ENCODE measurements at regions not wholly inside any gene's neighbourhood (a gene's known extent, or its start where the extent isn't known, plus 50 kb on each side); places are given as distances from the start of the nearest gene placed in this dataset.

DNA sequence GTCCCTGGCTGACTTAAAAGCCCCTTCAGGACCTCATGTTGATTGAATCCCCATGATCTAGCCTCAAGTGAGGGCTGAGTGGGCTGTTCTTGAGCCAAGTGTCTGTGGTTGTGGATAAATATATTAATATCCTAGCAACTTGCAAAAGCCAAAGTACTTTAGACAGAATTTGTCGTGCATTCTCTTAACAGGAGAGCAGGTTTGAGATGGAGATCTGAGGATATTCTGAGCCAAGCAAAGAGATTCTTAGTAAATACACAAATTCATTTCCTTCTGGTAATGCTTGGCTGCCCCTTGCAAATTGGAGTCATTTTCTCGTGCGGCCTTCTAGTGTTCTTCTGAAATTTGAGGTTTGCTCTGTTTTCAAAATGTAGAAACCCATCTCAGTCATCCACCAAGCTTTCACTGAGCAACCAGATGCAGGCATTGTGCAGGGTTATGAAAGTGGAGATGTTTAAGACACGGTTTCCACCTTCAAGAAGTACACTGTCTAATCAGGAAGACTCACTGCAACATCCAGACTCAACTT is 242.1 kb upstream of the JUN start:
- DNase-seq (ENCODE audit: low spot score), result no peak

DNA sequence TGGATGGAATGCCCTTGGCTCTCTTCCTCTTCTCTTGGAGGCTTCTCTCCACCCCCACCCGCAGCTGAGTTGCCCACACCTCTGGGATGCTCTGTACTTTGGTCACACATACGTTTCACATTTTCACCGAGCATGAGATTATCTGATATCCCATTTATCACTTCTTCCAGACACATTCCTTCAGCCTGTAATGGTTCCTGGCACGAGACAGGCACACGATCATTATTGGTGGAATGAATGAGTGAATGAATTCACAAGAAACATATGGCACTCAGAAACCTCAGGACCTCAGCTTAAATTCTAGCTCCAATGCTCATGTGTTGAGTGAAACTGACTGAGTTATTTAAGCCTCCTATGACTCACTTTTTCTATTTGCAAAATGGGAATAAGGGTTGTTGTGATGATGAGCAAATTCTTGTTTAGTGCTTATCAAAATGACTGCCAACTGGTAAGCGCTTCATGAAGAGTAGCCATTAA is 242.7 kb upstream of the JUN start:
- no peak for DNase-seq (ENCODE audit: low spot score)

DNA sequence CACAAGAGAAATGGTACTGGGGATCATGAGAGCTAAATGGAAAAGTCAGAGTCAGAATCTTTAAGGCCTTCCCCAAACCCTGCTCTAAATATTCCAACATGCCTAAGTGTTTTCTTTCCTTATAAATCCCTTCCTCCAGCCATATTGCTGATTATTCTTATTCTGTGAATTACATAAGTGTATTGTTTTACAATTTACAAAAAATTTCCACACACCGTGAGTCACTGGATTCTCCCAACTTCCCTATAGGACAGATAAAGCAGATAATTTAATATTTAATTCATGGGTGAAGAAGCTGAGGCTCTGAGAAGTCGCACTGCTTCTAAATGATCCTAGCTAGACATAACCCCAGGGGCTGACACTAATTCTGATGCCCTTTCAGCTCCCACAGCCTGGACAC is 243.3 kb upstream of the JUN start:
- no peak for DNase-seq (ENCODE audit: low spot score)

DNA sequence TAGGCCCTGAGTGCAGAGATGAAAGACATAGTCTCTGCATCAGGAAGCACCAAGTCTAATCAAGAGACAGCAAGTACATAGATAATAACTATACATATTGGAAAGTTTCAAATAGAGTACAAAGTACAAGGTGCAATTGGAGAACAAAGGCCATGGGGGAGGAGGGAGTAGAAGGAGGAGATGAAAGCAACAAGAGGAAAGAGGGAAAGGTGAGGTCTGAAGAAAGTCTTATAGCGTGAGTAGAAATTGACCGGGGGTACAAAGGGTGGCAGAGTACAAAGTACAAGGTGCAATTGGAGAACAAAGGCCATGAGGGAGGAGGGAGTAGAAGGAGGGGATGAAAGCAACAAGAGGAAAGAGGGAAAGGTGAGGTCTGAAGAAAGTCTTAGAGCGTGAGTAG is 244.2 kb upstream of the JUN start:
- DNase-seq (ENCODE audit: low spot score), result no peak

DNA sequence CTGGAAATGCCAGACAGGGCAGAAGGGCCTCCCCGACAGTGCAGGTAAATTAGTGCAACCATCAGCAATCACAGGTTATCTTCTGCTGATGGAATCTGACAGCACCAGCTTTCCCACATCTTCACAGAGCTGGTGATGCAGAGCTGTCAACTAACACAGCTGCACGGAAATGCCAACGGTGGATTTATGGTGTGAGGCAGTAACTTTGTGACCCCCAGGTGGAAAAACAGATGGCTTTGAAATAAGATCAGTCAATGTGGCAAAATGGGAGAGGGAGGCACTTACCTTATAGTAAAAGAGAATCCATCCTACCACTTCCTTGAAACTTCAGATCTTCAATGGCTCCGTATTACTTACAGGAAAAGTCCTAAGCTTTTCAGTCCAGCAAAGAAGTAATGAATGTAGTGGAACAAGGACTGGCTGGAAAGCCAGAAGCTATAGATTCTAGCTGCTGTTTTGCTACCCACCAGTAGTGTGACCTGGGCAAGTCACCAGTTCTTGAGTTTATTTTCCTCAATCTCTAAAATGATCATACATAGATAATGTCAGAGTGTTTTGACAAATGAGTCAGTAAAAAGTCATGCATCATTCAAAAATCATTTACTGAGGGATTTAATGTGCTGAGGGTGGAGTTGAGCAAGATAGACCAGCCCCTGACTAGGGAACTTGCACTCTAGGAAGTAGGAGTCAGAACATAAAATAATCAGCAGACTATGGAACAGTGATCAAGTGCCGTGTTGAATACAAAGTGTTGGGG is 245.7 kb upstream of the JUN start:
- DNase-seq (ENCODE audit: low spot score), result no peak

DNA sequence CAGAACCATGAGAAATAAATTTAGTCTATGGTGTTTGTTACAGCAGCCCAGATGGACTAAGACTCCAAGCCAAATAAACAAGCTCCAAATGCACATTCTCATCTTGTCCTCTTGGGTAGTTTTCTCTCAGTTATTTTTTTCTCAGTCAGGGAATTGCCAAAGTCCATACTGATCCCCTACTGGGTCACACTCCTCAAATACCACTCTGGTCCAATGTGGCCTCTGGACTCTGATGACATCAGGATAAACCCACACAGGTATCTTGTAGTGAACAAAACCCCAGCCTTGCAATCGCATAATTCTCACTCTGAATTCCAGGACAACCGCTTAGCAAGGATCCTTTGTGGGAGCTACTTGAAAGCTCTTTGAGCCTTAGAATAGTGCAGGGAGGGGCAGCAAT is 248.4 kb upstream of the JUN start:
- DNase-seq (ENCODE audit: low spot score), result no peak

DNA sequence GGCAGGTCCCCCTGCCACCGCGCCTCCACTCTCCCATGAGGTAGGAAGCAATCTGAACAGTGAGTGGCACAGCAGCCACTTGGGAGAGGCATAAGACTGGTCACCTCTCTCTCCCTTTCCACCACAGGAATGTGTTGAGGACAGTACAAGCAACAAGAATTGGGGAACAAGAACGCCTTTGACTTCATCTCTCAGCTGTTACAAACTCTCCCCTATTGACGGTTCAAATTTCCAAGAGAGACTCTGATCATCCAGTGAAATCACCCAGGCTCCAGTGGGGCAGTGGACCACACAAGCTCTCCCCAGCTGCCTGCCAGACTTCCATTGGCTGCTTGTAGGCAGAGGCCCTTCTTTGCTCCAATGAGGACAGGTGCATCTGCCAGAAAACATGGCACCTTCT is 249.9 kb upstream of the JUN start:
- DNase-seq (ENCODE audit: low spot score), result no peak

DNA sequence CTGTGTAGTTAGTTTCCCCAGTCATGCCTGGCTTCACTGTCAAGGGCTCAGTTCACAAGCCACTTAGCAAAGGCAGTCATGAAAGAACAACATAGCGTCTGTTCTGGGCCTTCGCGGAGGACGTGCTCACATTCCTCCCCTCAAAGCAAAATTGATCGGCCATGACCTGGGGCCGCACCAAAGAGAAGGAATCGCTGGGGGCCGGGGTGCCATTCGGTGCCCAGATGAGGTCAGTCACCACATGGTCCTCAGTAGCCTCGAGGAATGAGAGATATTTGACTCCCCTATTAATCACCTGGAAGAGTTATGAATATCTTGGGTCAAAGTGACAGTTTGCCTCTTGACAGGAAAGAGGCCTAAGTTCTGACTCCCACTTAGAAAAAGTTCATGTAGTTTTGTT is 251.1 kb upstream of the JUN start:
- DNase-seq (ENCODE audit: low spot score), result no peak

DNA sequence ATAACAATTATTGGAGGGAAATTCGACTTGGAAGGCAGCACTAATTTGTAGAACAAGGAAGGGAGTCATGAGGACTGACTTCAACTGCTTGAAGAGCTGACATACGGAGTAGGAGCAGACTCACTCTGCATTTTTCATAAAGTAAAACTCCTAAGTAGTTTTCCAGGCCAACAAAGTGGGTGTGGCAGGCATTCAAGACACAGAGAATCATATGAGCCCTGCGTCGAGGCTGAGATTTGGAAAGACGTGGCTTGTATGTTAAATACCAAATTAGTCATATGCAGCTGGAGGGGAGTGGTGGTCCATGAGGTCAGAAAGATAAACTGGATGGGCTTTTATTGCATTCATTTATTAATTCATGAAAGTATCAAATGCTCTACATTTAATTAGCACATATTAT is 255.7 kb upstream of the JUN start:
- no peak for DNase-seq (ENCODE audit: low spot score)

DNA sequence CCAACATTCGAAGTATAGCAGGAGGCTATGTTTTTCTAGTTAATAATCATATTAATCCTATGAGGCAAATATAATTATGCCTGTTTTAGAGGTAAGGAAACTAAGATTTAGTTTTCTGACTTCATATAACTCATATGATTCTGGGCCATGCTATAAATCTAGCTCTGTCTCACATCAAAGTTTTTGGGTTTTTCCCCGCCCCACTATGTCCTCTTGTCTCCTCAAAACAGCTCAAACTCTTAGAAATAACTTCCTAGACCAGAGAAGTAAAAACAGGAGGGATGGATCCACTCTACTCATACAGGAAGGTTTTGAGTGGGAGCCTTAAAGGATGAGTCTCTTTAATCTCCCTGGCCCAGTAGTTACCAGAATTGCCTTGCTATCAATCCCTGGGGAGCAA is 256.4 kb upstream of the FGGY start:
- no peak for DNase-seq (ENCODE audit: low spot score)

DNA sequence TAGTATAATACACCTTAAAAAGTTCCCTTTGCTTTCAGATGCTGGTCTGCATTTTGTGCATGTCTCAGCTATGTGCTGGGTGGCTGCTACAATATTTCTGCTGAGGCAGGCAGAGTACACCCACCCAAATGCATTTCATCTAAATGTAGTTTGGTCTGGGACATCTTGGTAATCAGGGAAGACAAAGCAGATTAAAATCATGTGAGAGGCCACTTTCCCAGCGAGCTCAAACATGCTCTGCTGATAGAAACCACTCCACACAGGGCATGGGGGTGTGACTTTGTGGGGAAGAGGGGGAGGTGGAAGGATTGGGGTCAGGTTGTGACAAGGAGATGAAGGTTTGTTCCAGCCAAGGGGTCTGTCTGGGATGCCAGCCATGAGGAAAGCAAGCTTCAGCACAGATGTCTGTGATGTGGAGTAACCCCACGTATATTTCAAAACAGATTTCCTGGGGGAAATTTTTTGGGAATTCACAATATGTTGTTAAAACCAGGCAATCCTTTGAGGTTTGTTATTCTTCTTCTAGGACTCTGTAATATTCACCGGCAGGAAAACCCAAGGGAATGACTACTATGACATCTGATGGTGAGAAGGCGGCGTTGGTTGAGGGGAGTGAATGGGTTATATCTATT is 255.1 kb upstream of the FGGY start:
- no peak for DNase-seq (ENCODE audit: low spot score)

DNA sequence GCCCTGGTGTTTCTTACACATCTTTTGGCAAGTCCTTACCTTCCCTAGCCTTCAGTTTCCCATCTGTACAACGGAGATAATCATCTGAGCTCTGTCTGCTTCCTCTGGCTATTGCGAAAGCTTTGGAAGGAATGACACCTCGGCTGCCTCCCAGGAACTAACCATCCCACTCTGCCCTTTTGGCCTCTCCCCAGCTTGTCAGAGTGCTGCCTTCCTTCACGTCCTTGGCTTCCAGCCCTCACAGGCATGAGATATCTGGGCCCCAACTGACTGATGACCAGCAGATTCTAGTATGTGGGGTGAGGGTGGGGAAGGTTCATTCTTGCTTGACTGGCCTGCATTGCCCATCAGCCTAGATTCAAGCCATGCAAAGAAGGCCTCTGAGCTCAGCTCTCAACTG is 253.1 kb upstream of the FGGY start:
- no peak for DNase-seq (ENCODE audit: low spot score)

DNA sequence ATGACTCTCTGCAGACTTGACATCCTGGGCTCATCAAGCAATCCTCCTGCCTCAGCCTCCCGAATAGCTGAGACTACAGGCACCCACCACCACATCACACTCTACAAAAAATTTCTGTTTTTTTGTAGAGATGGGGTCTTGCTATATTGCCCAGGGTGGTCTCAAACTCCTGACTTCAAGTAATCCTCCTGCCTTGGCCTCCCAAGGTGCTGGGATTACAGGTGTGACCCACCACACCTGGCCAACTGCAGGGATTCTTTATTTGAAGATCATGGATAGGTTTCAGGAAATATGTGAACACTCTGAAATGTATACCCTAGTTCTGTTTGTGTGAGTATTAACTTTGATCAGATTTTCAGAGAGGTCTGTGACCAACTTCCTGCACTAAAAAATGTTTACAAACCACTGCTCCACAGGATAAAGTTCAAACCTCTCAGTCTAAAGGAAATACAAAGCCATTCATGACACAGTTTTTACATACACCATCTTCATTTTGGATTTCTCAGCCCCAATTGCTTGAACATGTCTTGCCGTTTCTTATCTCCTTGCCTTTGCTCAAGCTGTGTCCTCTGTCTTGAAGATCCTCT is 252.3 kb upstream of the FGGY start:
- no peak for DNase-seq (ENCODE audit: low spot score)

DNA sequence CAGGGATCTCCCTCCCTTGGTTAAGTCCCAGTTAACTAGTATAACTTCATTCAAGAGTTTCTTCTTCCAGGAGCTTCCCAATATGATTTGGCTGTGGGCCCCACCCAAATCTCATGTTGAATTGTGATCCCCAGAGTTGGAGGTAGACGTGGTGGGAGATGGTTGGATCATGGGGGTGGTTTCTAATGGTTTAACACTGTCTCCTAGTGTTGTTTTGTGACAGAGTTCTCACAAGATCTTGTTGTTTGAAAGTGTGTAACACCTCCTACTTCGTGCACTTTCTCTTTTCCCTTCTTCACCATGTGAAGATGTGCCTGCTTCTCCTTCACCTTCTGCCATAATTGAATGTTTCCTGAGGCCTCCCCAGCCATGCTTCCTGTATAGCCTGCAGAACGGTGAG is 251.8 kb upstream of the FGGY start:
- no peak for DNase-seq (ENCODE audit: low spot score)

DNA sequence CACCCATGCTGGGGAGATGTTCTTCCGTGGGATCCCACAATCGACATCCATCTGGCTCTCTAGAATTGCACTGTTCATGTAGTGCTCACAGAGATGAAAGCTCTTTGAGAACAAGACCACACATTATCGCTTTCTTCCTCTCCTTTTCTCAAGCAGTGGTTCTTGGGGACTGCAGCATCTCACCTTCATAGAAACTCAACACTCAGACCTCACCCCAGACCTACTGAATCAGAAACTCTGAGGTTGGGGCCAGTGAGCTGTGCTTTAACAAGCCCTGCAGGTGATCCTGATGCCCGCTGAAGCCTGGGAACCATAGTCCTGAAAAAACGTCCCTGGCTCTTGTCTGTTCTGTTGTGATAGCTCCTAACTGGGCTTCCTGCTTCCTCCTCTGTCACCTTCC is 251.3 kb upstream of the FGGY start:
- DNase-seq (ENCODE audit: low spot score), result no peak

DNA sequence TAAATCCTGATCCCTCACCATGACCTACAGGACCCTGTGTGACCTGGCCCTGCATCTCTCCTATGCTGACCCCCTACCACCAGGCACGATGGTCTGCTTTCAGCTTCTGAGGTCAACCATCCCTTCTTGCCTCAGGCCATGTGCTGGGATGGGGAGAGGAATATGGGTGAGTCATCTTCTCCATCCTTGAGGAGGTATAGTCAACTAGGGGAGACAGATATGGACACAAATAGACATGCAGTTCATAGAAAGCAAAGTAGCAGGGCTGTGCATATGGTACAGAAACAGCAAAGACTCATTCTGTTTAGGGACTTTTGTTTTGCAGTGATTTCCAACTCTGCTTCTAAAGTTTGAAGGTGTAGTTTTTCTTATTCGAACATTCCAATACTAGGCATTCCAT is 250.8 kb upstream of the FGGY start:
- DNase-seq (ENCODE audit: low spot score), result no peak

DNA sequence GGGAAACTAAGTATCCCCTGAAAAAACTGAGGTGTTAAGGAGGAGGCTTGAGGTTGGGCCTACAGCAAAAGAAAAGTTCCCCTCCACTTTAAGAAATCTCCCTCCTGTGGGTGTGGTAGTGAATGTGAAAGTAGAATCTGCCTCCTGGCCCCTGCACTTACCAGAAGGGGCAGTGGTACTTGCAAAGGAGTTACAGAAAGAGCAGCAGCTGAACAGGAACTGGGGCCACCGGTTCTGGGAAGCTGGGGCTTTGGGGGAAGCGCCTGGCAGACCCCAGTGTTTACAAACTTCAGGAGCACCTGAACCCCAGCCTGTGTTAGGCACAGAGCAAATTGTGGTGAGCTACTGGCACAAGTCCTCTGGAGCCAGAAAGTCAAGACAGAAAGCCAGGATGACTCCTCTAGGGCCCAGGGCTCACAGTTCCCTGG is 250.2 kb upstream of the FGGY start:
- no peak for DNase-seq (ENCODE audit: low spot score)

DNA sequence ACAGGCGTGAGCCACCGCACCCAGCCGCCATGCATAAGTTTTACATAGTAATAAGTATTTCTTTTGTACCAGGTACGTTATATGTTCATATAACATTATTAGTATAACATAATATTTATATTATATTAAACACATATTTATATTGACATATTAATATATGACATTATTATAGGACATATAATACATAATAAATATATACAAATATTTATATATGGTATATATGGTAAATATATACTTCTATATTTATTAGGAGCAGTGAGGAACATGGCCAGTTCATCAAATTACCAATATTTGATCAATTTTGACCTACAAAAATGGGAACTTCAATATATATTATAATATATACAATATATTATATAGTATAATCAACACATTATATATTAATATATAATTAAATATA is 245.9 kb upstream of the FGGY start:
- no peak for DNase-seq (ENCODE audit: low spot score)

DNA sequence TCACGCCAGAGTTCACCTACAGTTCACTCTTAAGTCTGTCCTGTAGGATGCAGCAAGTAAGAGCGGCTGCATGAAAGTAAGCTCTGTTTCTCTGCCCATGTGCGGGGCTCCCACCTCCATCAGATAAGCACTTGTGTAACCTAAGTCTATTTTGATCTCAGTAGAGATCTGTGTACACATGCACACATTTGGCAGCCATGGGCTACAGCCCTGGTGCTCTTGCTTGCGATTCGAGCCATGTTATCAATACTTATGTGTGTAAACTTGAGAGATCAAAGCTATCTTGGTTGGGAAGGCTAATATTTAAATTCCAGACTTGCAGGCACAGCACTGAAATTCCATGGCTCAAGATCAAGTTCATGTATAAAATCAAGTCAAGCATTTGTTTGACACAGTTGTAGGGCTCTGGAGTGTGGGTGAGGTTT is 244.7 kb upstream of the FGGY start:
- no peak for DNase-seq (ENCODE audit: low spot score)

DNA sequence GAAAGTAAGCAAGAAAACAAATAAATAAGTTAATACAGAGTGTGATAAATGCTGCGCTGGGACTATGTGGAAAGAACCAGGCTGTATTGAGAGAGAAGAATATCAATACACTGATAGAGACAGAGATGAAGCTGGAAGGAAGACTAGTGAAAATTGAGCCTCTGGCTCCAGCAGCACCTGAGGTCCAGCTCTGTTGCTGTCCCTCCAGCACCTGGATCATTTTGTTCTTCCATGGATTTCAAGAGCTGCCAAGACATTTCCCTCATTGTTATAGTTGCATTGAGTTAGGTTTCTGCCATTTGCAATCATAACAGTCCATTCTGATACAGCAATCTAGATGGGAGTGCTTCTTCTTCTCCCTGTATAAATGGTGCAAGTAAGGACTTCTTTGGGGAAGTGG is 242.7 kb upstream of the FGGY start:
- DNase-seq (ENCODE audit: low spot score), result no peak

DNA sequence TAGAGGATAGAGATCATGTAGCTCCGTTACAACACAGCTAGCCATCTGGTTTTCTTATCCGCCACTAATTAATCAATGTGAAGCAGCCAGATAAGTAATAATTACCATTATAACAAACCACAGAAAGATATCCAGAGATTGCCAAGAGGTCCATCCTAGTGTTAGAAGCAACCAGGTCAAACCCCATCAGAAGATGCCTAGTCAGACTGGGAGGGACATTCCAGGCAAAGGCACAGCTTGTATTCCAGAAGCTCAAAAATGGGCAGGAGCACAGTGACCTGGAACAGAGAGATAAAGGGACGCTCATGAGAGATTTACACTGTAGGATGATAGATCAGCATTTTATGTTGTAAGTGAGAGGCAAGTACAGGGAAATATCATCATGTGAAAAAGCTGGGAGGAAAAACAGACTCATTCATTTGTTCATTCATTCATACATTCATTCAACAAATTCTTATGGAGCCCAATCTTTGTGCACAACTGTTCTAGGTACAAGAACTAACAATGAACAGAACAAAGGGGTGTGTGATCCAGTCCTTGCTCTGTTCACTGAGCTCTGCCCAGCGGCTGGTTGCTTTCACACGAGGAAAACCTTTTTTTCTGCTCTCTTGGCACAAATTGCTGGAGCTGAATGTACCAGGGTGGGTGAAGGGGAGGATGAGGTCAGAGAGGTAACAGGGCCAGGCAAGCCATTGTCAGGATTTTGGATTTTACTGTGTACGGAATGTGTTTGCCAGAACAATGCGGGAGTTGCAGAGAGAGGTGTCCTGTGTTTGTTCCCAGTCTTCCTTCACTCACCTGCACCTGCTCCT is 240.8 kb upstream of the FGGY start:
- DNase-seq (ENCODE audit: low spot score), result no peak

DNA sequence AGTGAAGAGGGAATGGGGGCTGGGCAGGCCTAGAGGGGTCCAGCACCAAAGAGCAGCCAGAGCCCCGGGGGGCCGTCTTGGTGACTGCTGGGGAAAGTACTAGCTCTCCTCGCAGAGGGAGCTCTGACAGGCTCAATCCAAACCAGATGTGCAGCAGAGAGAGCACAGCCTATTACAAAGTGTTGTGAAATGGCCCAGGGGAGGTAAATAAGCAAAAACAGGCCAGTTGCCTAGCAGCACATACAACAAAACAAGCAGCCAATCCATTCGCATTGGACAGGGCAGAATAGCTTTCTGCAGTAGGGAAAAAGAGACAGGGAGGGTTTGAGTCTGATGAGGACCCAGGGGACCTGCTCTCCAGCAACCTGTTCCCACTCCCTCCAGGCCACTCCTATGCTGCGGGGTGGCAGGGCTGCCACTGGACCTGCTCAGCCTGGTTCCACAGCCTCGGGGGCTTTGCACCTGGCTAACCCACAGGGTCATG is 239.6 kb upstream of the FGGY start:
- DNase-seq (ENCODE audit: low spot score), result no peak
